Epithelial cell of esophagus (primary cell): ENCODE measurements at regions not wholly inside any gene's neighbourhood (a gene's known extent, or its start where the extent isn't known, plus 50 kb on each side); places are given as distances from the start of the nearest gene placed in this dataset.
A peak's percentile ranks its signal among the peaks of the same experiment; 100 is the strongest.

Experiments used
- DNase-seq: peaks from one replicate; pipeline ENCODE4 v3.0.0; 2010; ENCODE audit warnings: low read depth
- H3K4me3 ChIP-seq: 2 replicates; pipeline ENCODE4 v1.5.1; 2011; ENCODE audit warnings: mild to moderate bottlenecking, low read length, control low read depth
- CTCF ChIP-seq: IDR thresholded peaks from 2 replicates; pipeline ENCODE4 v1.5.1; 2011; ENCODE audit warnings: low read depth, mild to moderate bottlenecking, low read length, control low read depth, inconsistent platforms; ENCODE audit not compliant: insufficient read depth; ENCODE audit errors: missing control alignments

- no peak for TF ChIP-seq CTCF
- DNase-seq: no peak
- H3K4me3 ChIP-seq: no peak overlapping the region
Measured at GRCh38 chr11:8822469-8822868, 88.5 kb upstream of the AKIP1 start.

GRCh38 chr11:8823174-8823742, 87.7 kb upstream of the AKIP1 start:
- TF ChIP-seq CTCF: no peak
- H3K4me3 ChIP-seq: no peak overlapping the region
- DNase-seq: no peak

- no peak overlapping the region for H3K4me3 ChIP-seq
- TF ChIP-seq CTCF: no peak
- DNase-seq: peak; percentile 53
Measured at GRCh38 chr11:8826139-8826786, 84.7 kb upstream of the AKIP1 start.

GRCh38 chr11:8826901-8827560, 84.0 kb upstream of the AKIP1 start:
- no peak for TF ChIP-seq CTCF
- DNase-seq: peak; percentile 33
- no peak overlapping the region for H3K4me3 ChIP-seq

GRCh38 chr11:8828046-8828445, 82.9 kb upstream of the AKIP1 start:
- no peak for DNase-seq
- TF ChIP-seq CTCF: no peak
- no peak overlapping the region for H3K4me3 ChIP-seq

GRCh38 chr11:8828580-8829361, 82.2 kb upstream of the AKIP1 start:
- DNase-seq: no peak
- no peak overlapping the region for H3K4me3 ChIP-seq
- TF ChIP-seq CTCF: no peak
